GM19025 (cell line): ENCODE measurements at regions not wholly inside any gene's neighbourhood (a gene's known extent, or its start where the extent isn't known, plus 50 kb on each side); places are given as distances from the start of the nearest gene placed in this dataset.

Experiments used
- ATAC-seq: cut with Tn5 transposase; IDR thresholded peaks from one replicate; pipeline ENCODE4 v1.9.1; 2021; ENCODE audit warnings: mild to moderate bottlenecking, low read depth, moderate library complexity; ENCODE audit not compliant: unreplicated experiment

GRCh38 chr22:19620742-19621371, 93.4 kb upstream of the SEPTIN5 start:
- no peak for ATAC-seq

GRCh38 chr22:19621373-19622060, 92.8 kb upstream of the SEPTIN5 start:
- no peak for ATAC-seq

GRCh38 chr22:19622061-19622441, 92.3 kb upstream of the SEPTIN5 start:
- ATAC-seq, result no peak

- ATAC-seq, result no peak
Measured at GRCh38 chr22:19625331-19626041, 88.8 kb upstream of the SEPTIN5 start.

GRCh38 chr22:19626042-19626587, 88.2 kb upstream of the SEPTIN5 start:
- no peak for ATAC-seq

GRCh38 chr22:19626666-19627065, 87.6 kb upstream of the SEPTIN5 start:
- ATAC-seq, result no peak

GRCh38 chr22:19628038-19628776, 86.1 kb upstream of the SEPTIN5 start:
- ATAC-seq, result no peak

GRCh38 chr22:19629331-19629719, 85.0 kb upstream of the SEPTIN5 start:
- no peak for ATAC-seq

- no peak for ATAC-seq
Measured at GRCh38 chr22:19629720-19630419, 84.4 kb upstream of the SEPTIN5 start.

- no peak for ATAC-seq
Measured at GRCh38 chr22:19630614-19631013, 83.7 kb upstream of the SEPTIN5 start.

- no peak for ATAC-seq
Measured at GRCh38 chr22:19631899-19632667, 82.2 kb upstream of the SEPTIN5 start.

GRCh38 chr22:19632668-19633148, 81.6 kb upstream of the SEPTIN5 start:
- ATAC-seq, result no peak

GRCh38 chr22:19634226-19634975, 79.9 kb upstream of the SEPTIN5 start:
- no peak for ATAC-seq

GRCh38 chr22:19635644-19636043, 78.7 kb upstream of the SEPTIN5 start:
- ATAC-seq, result no peak

GRCh38 chr22:19636696-19637407, 77.5 kb upstream of the SEPTIN5 start:
- ATAC-seq, result no peak

GRCh38 chr22:19637408-19638281, 76.7 kb upstream of the SEPTIN5 start:
- no peak for ATAC-seq
